RWPE1 (cell line): ENCODE measurements at regions not wholly inside any gene's neighbourhood (a gene's known extent, or its start where the extent isn't known, plus 50 kb on each side); places are given as distances from the start of the nearest gene placed in this dataset.
"Not testable (repeated sequence)": the region's sequence is repeated elsewhere in the genome, so short reads cannot be mapped to it uniquely, and the experiment has no call there.

Experiments used
- CTCF ChIA-PET: fragments of 350-600 bp; sonication (Branson Sonifier 250); formaldehyde crosslinking; extraction: SDS; loops from one replicate; lab custom pipeline; 2021; lab: Yijun Ruan, JAX
- POLR2A ChIA-PET: fragments of 400-600 bp; formaldehyde crosslinking; extraction: SDS; loops from one replicate; lab custom pipeline; 2020; ENCODE audit warnings: antibody characterized with exemption; ENCODE audit not compliant: low non-redundant PET; lab: Yijun Ruan, JAX
- DNase-seq: peaks from one replicate; pipeline ENCODE4 v3.0.0; 2012; ENCODE audit warnings: low spot score
- H3K27ac ChIP-seq: fragments of 450-650 bp; 2 replicates; pipeline ENCODE4 v1.5.1; 2017
- CTCF ChIP-seq: fragments of 450-650 bp; conservative IDR thresholded peaks from 2 replicates; pipeline ENCODE4 v1.5.1; 2017; ENCODE audit warnings: low read depth, mild to moderate bottlenecking

- DNase-seq: peak; percentile 63
- ChIA-PET CTCF (no interaction called here), POLR2A (no interaction called here)
- TF ChIP-seq CTCF: no peak
- H3K27ac ChIP-seq: no peak overlapping the region
Observed at GRCh38 chr21:15293240-15293639, 228.4 kb upstream of the NRIP1 start.

GRCh38 chr21:15295875-15296274, 231.1 kb upstream of the NRIP1 start:
- H3K27ac ChIP-seq: no peak overlapping the region
- no peak for TF ChIP-seq CTCF
- ChIA-PET POLR2A (no interaction called here), CTCF (no interaction called here)
- no peak for DNase-seq

GRCh38 chr21:15297824-15298223, 233.0 kb upstream of the NRIP1 start:
- TF ChIP-seq CTCF: no peak
- no peak overlapping the region for H3K27ac ChIP-seq
- CTCF ChIA-PET: no interaction called here
- no peak for DNase-seq
- POLR2A ChIA-PET: no interaction called here

- no peak overlapping the region for H3K27ac ChIP-seq
- no peak for TF ChIP-seq CTCF
- DNase-seq: no peak
- ChIA-PET CTCF (no interaction called here), POLR2A (no interaction called here)
Observed at GRCh38 chr21:15298306-15298705, 233.5 kb upstream of the NRIP1 start.

- DNase-seq, CTCF ChIA-PET, H3K27ac ChIP-seq, POLR2A ChIA-PET: not testable (repeated sequence)
Observed at GRCh38 chr21:15298755-15299154, 234.0 kb upstream of the NRIP1 start.

- CTCF ChIA-PET: interaction anchor here (0.5 to 0.6 kb wide), 2 partner anchors 10 to 20 kb away, joined by 3 to 6 read pairs; no protein-coding TSS in a partner anchor
- no peak overlapping the region for H3K27ac ChIP-seq
- POLR2A ChIA-PET: no interaction called here
- DNase-seq: no peak
- no peak for TF ChIP-seq CTCF
Observed at GRCh38 chr21:15300131-15300530, 235.3 kb upstream of the NRIP1 start.

GRCh38 chr21:15301014-15301413, 236.2 kb upstream of the NRIP1 start:
- H3K27ac ChIP-seq: no peak overlapping the region
- POLR2A ChIA-PET: no interaction called here
- TF ChIP-seq CTCF: no peak
- DNase-seq: no peak
- CTCF ChIA-PET: interaction anchor here (0.5 kb wide), 1 partner anchor 57 kb away, joined by 3 read pairs; no protein-coding TSS in a partner anchor
